DMS53 treated with DMSO at 0.1 percent for 48 hours (cell line): ENCODE measurements at regions not wholly inside any gene's neighbourhood (a gene's known extent, or its start where the extent isn't known, plus 50 kb on each side); places are given as distances from the start of the nearest gene placed in this dataset.

Experiments used
- DNase-seq: peaks from one replicate; lab custom pipeline; 2025; ENCODE audit not compliant: unreplicated experiment; lab: John Stamatoyannopoulos, UW

DNA sequence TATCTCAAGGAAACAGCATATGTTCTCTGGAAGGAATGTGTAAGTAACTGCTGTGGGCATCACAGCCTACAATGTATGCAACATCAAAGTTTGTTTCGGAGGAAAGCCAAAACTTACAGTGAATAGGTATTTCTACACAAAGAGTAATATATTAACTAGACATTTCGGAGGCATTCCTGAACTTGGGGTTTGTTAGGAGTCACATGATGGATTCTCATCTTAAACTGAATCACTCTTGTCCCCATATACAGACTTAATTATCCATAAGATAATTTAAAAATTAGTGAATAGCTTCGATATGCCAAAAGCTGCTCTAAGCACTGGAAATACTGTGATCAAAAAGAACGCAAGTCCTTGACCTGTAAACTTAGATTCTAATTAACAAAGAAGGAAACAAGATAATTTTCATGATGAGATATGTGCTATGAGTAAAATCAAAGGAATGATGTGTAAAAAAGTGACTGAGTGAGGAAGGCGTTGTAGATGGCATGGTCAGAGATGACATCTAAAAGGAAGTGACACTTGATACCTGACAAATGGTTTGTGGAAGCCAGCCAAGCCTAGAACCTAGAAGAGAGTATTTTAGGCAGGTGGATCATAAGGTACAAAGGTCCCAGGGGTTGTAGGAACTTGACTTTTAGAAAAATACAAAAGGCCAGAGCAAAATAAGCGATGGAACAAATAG is 273.1 kb downstream of the MRPL39 start:
- DNase-seq, result peak; percentile 9

GRCh38 chr21:25331286-25331685 is 276.0 kb downstream of the MRPL39 start:
- no peak for DNase-seq

GRCh38 chr21:25330266-25330665 is 277.0 kb downstream of the MRPL39 start:
- no peak for DNase-seq

DNA sequence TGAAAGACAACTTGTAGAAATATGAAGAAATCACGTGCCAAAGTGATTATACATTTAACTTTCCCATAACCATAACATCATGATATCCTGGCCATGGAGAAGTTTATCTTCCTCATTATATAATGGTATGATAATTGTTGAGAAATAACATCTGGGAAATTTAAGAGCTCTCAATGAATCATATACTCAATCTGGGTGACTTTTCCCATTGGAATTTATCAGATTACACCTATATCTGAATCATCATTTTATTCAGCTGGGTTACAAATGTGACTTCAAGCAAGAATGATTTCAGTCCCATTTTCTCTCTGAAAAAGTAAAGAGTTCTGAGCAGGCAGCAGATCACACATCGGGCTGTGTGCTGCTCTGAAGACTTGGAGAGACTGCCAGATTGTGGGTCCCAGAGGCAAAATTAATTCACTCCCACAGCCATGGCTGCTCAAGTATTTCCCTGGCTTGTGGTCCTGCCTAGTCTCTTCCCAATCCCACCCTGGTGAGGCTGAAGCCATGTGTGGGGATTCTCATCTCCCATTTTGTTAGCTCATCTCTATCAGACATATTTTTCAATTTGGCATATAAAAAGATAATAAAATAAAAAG is 278.0 kb downstream of the MRPL39 start:
- no peak for DNase-seq

- no peak for DNase-seq
These were observed 278.5 kb downstream of the MRPL39 start for GRCh38 chr21:25328736-25329135.

DNA sequence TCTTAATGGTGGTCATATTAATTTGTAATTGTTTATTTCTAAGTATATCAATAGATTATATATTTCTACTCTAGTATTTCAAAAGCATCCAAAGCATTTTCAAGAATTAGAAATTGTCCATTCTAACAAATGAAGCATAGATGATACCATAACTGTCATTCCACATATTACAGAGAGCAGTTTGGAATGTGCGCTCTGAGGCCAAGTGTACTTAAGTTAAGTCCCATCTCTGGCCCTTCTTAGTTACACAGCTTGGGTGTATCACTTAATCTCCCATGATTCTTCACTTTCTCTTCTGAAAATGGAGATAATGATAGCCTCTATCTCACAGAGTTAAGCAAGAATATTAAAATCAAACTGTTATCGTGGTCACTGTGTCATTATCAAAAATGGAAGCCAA is 281.1 kb downstream of the MRPL39 start:
- DNase-seq, result no peak

GRCh38 chr21:25324666-25325065 is 282.6 kb downstream of the MRPL39 start:
- DNase-seq, result no peak

GRCh38 chr21:25323356-25323949 is 283.8 kb downstream of the MRPL39 start:
- no peak for DNase-seq

- DNase-seq, result no peak
These were observed 293.0 kb downstream of the MRPL39 start for GRCh38 chr21:25314247-25314646.

- DNase-seq, result no peak
These were observed 293.5 kb downstream of the MRPL39 start for GRCh38 chr21:25313829-25314228.

- DNase-seq, result no peak
These were observed 299.8 kb downstream of the MRPL39 start for GRCh38 chr21:25307489-25307888.

- DNase-seq, result no peak
These were observed 302.7 kb downstream of the MRPL39 start for GRCh38 chr21:25304611-25305010.

GRCh38 chr21:25300632-25301031 is 306.6 kb downstream of the MRPL39 start:
- no peak for DNase-seq

GRCh38 chr21:25298512-25299491 is 308.5 kb downstream of the MRPL39 start:
- no peak for DNase-seq

GRCh38 chr21:25297117-25297516 is 310.2 kb downstream of the MRPL39 start:
- DNase-seq, result no peak

DNA sequence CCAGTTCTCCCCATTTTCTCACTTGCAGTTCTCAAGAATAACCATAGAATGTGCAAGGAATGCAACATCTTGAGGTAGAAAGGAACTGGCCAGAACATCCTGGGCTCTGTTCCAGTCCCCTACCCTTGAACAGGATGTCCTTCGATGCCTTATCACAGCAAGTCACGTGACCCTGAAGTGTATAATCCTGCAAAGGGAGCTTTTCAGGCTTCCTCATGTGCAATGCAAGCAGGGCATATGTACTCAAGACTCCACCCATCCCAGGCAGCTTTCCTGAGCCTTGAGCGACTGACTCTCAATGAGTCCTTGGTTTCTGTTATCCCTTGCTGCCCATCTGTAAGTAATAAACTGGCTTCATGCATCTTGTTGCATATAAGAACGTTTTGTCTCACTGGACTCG is 311.0 kb downstream of the MRPL39 start:
- no peak for DNase-seq

DNA sequence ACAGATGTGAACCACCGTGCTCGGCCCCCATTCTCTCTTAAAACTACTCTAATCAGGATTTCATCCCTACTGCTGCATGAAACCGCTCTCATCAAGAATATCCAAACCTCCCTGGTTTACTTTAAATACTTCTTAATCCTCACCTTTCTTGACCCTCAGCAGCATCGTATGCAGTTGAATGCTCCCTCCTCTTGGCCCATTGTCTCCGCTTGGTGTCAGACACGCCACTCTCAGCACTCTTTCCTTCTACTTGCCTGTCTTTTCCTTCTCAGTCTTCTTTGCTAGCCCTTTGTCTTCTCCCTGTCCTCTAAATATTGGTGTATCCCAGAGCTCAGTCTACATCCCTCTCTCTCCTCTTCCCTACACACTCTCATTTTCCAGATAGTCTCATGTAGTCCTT is 314.9 kb downstream of the MRPL39 start:
- no peak for DNase-seq

GRCh38 chr21:25283720-25284119 is 323.6 kb downstream of the MRPL39 start:
- peak; percentile 15 for DNase-seq

DNA sequence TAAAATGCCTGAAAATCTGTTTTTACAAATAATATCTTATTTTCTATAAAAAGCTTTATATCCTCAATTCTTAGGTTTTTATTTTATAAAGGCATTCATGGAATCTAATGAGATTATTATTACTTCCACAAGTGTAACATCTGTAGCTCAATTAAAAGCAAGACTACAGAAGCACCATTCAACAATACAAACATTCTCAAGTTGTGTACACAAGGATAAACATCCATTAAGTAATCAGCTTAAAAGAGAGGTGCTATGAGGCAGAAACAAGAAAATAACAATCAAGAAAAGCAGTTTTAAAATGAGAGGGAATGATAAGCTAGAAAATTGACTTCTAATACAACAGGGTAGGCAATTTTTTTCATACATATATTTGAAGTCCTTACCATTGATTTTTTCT is 326.1 kb downstream of the MRPL39 start:
- no peak for DNase-seq

- no peak for DNase-seq
These were observed 327.2 kb downstream of the MRPL39 start for GRCh38 chr21:25280061-25280460.

GRCh38 chr21:25273959-25274358 is 333.3 kb downstream of the MRPL39 start:
- no peak for DNase-seq
